Stimulated activated CD4-positive, alpha-beta T cell treated with anti-CD3 and anti-CD28 coated beads, Interleukin-2, amount 100 ng/mL, for 48 hours (primary cell): ENCODE measurements at regions not wholly inside any gene's neighbourhood (a gene's known extent, or its start where the extent isn't known, plus 50 kb on each side); places are given as distances from the start of the nearest gene placed in this dataset.

Experiments used
- DNase-seq, 2 donors: peaks; one replicate each; pipeline ENCODE4 v3.0.0-alpha.2; 2020

- DNase-seq = no peak
These were observed 220.2 kb downstream of the AUH start for GRCh38 chr9:91141407-91141965.

GRCh38 chr9:91143162-91143561 is 218.6 kb downstream of the AUH start:
- DNase-seq = no peak

- DNase-seq = no peak
These were observed 218.1 kb downstream of the AUH start for GRCh38 chr9:91143642-91144041.

- no peak for DNase-seq
These were observed 216.9 kb downstream of the AUH start for GRCh38 chr9:91144769-91145168.

GRCh38 chr9:91145496-91145895 is 216.2 kb downstream of the AUH start:
- no peak for DNase-seq

- no peak for DNase-seq
These were observed 215.2 kb downstream of the AUH start for GRCh38 chr9:91146391-91147019.

- DNase-seq = no peak
These were observed 214.5 kb downstream of the AUH start for GRCh38 chr9:91147079-91147708.

- DNase-seq = no peak
These were observed 213.4 kb downstream of the AUH start for GRCh38 chr9:91148306-91148705.

GRCh38 chr9:91150273-91150997 is 211.3 kb downstream of the AUH start:
- DNase-seq = no peak

- DNase-seq = no peak
These were observed 210.6 kb downstream of the AUH start for GRCh38 chr9:91150998-91151717.

- no peak for DNase-seq
These were observed 210.0 kb downstream of the AUH start for GRCh38 chr9:91151718-91152095.

GRCh38 chr9:91154686-91155085 is 207.0 kb downstream of the AUH start:
- DNase-seq = no peak

- no peak for DNase-seq
These were observed 206.5 kb downstream of the AUH start for GRCh38 chr9:91155181-91155580.

- DNase-seq = no peak
These were observed 205.9 kb downstream of the AUH start for GRCh38 chr9:91155746-91156376.

- no peak for DNase-seq
These were observed 205.1 kb downstream of the AUH start for GRCh38 chr9:91156451-91157234.

GRCh38 chr9:91157883-91158282 is 203.8 kb downstream of the AUH start:
- no peak for DNase-seq

- DNase-seq = no peak
These were observed 203.4 kb downstream of the AUH start for GRCh38 chr9:91158286-91158685.

GRCh38 chr9:91158946-91159345 is 202.8 kb downstream of the AUH start:
- no peak for DNase-seq

GRCh38 chr9:91159664-91160121 is 202.0 kb downstream of the AUH start:
- DNase-seq = no peak

GRCh38 chr9:91160181-91160580 is 201.5 kb downstream of the AUH start:
- no peak for DNase-seq

GRCh38 chr9:91160599-91161464 is 200.9 kb downstream of the AUH start:
- DNase-seq = no peak
